Kidney epithelial cell (primary cell): ENCODE measurements at regions not wholly inside any gene's neighbourhood (a gene's known extent, or its start where the extent isn't known, plus 50 kb on each side); places are given as distances from the start of the nearest gene placed in this dataset.
"Not testable (repeated sequence)": the region's sequence is repeated elsewhere in the genome, so short reads cannot be mapped to it uniquely, and the experiment has no call there.

Source experiments
- DNase-seq: peaks from one replicate; pipeline ENCODE4 v3.0.0-alpha.2; 2010; ENCODE audit warnings: low read depth
- H3K27me3 ChIP-seq: 2 replicates; pipeline ENCODE4 v1.6.0; 2011; ENCODE audit warnings: low read length; ENCODE audit not compliant: control insufficient read depth, insufficient read depth
- H3K36me3 ChIP-seq: 2 replicates; pipeline ENCODE4 v1.5.1; 2011; ENCODE audit warnings: low read length; ENCODE audit not compliant: control insufficient read depth, insufficient read depth
- H3K4me3 ChIP-seq: 2 replicates; pipeline ENCODE4 v1.5.1; 2011; ENCODE audit warnings: low read depth, mild to moderate bottlenecking, control low read depth, low read length
- TF ChIP-seq, protein P1 (sequence below): IDR thresholded peaks from 2 replicates; pipeline ENCODE4 v1.5.1; 2011; ENCODE audit warnings: mild to moderate bottlenecking, moderate library complexity, low read length, control low read depth, inconsistent platforms; ENCODE audit not compliant: insufficient read depth, poor library complexity, severe bottlenecking

DNA sequence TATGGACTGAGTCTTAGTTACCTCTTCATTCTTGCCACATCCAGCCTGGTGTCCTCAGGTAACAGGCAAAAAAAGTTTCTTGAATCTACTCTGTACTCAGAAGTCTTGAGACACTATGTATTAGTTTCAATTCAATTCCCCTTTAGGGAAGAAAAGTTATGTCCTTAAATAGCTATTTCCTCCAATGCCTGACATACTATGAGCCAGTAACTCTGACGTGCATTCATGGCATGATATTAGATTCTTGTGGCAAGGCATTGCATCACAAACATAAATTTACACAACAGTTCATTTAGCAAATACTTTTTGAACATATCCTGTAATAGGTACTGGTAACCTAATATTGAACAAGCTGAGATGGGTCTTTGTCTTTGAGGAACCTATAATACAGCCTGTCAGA, 109.3 kb upstream of the FOXB1 start:
- H3K36me3 ChIP-seq = no peaks in the 10 kb centered on the region
- no peak for DNase-seq
- TF ChIP-seq, protein P1, sequence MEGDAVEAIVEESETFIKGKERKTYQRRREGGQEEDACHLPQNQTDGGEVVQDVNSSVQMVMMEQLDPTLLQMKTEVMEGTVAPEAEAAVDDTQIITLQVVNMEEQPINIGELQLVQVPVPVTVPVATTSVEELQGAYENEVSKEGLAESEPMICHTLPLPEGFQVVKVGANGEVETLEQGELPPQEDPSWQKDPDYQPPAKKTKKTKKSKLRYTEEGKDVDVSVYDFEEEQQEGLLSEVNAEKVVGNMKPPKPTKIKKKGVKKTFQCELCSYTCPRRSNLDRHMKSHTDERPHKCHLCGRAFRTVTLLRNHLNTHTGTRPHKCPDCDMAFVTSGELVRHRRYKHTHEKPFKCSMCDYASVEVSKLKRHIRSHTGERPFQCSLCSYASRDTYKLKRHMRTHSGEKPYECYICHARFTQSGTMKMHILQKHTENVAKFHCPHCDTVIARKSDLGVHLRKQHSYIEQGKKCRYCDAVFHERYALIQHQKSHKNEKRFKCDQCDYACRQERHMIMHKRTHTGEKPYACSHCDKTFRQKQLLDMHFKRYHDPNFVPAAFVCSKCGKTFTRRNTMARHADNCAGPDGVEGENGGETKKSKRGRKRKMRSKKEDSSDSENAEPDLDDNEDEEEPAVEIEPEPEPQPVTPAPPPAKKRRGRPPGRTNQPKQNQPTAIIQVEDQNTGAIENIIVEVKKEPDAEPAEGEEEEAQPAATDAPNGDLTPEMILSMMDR = no peak
- H3K4me3 ChIP-seq = no peak overlapping the region
- no peaks in the 10 kb centered on the region for H3K27me3 ChIP-seq

DNA sequence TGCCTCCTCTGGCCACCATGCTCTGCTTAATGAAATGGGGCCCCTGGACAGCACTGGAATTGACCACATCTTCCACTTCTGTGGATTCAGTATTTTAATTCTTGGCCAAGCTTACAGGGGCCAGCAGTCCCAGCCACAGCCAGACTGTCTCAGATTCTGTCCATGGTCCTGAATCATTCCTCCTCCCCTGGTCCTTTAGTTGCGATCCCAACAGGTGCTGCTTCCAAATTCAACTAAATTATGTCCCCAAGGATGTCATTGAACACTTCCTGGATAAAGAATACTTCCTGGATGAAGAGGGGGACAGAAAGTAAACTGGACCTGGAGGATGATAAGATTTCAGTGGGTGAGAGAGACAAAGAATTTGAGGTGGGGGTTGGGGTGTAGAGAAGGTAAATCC, 111.1 kb upstream of the FOXB1 start:
- no peak overlapping the region for H3K4me3 ChIP-seq
- H3K27me3 ChIP-seq = no peaks in the 10 kb centered on the region
- DNase-seq = no peak
- TF ChIP-seq, protein P1 = no peak
- H3K36me3 ChIP-seq = no peaks in the 10 kb centered on the region

DNA sequence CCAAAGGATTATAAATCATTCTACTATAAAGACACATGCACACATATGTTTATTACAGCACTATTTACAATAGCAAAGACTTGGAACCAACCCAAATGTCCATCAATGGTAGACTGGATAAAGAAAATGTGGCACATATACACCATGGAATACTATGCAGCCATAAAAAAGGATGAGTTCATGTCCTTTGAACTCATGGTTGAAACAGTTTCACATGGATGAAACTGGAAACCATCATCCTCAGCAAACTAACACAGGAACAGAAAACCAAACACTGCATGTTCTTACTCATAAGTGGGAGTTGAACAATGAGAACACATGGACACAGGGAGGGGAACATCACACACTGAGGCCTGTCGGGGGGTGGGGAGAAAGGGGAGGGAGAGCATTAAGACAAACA, 116.2 kb upstream of the FOXB1 start:
- H3K27me3 ChIP-seq, H3K4me3 ChIP-seq, DNase-seq, H3K36me3 ChIP-seq: not testable (repeated sequence)

DNA sequence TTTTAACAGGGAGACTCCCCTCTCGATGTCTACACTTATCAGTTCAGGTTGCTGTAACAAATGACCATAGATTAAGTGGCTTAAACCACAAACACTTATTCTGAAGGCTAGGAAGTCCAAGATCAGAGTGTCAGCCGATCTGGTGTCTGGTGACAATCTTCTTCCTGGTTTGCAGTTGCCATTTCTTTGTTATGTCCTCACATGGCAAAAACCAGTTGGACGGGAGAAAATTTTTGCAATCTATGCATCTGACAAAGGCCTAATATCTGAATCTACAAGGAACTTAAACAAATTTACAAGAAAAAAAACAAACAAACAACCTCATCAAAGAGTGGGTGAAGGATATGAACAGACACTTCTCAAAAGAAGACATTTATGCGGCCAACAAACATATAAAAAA, 116.9 kb upstream of the FOXB1 start:
- H3K36me3 ChIP-seq = no peaks in the 10 kb centered on the region
- no peak overlapping the region for H3K4me3 ChIP-seq
- TF ChIP-seq, protein P1 = no peak
- no peak for DNase-seq
- H3K27me3 ChIP-seq = peaks cover 2% of the 10 kb centered on the region

DNA sequence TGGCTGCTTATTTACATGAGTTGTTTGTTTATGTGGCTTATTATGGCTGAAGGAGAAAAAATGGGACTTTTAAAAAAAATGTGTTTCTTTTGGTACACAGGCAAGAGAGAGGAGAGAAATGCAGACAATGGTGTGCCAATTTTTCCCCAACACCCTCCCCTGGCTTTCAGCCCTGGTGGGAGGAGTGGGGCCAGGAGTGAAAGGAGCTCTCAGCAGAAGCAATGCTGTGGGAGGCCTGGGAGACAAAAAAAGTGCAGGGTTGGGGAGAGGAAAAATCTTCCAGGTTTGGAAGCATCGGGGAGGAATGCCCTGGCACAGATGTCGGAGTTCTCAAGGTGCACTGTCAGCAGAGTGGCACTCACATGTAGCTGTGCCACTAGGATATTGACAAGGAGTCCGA, 117.7 kb upstream of the FOXB1 start:
- no peak overlapping the region for H3K4me3 ChIP-seq

DNA sequence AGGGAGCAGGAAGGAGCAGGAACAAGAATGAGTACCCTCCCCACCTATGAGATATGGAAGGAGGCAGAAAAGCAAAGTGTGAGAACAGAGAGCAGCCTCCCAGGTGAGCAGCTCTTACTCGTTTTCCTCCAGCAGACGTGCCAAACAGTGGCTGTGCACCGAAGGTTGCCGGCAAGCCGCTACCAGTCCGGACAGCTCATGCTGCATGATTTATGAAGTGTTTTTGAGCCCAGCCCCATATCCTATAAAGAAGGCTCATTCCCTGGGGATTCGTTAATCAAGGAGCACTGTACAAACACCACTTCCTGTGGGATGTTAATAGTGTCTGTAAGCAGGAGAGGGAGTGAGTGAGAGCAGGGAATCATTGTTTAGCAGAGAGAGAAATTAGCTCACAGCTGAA, 118.3 kb upstream of the FOXB1 start:
- TF ChIP-seq, protein P1 = no peak
- no peak for DNase-seq
- peaks cover 2% of the 10 kb centered on the region for H3K27me3 ChIP-seq
- H3K4me3 ChIP-seq = no peak overlapping the region
- H3K36me3 ChIP-seq = no peaks in the 10 kb centered on the region

More for the DNA sequence above, 117.7 kb upstream of the FOXB1 start:
- TF ChIP-seq, protein P1 = no peak
- Histone ChIP-seq H3K36me3 (no peaks in the 10 kb centered on the region), H3K27me3 (peaks cover 2% of the 10 kb centered on the region)
- DNase-seq = no peak
